ENCODE measurements at regions not wholly inside any gene's neighbourhood (a gene's known extent, or its start where the extent isn't known, plus 50 kb on each side); places are given as distances from the start of the nearest gene placed in this dataset.
A peak's percentile ranks its signal among the peaks of the same experiment; 100 is the strongest.

GRCh38 chr21:25330266-25330665, 277.0 kb downstream of the MRPL39 start:
- DNase-seq (ENCODE audit: low spot score) = no peak

DNA sequence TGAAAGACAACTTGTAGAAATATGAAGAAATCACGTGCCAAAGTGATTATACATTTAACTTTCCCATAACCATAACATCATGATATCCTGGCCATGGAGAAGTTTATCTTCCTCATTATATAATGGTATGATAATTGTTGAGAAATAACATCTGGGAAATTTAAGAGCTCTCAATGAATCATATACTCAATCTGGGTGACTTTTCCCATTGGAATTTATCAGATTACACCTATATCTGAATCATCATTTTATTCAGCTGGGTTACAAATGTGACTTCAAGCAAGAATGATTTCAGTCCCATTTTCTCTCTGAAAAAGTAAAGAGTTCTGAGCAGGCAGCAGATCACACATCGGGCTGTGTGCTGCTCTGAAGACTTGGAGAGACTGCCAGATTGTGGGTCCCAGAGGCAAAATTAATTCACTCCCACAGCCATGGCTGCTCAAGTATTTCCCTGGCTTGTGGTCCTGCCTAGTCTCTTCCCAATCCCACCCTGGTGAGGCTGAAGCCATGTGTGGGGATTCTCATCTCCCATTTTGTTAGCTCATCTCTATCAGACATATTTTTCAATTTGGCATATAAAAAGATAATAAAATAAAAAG, 278.0 kb downstream of the MRPL39 start:
- DNase-seq (ENCODE audit: low spot score) = no peak

DNA sequence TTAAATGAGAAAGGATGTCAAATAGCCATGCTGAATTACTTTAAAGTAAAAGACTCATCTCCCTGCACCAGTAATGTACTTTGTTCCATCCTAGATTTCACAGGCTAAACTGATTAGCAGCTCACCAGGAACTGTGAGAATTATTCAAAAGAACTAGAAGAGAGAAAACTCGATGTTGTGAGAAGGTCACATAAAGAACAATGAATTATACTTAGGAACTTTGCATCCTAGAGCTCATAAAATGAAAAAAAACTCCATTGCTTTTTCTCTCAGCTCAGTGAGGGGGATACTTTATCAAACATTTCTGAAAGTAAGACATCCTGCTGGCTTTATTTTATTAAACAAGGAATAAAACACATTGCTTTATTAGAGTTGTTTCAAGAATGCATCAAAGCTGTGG, 278.5 kb downstream of the MRPL39 start:
- no peak for DNase-seq (ENCODE audit: low spot score)

DNA sequence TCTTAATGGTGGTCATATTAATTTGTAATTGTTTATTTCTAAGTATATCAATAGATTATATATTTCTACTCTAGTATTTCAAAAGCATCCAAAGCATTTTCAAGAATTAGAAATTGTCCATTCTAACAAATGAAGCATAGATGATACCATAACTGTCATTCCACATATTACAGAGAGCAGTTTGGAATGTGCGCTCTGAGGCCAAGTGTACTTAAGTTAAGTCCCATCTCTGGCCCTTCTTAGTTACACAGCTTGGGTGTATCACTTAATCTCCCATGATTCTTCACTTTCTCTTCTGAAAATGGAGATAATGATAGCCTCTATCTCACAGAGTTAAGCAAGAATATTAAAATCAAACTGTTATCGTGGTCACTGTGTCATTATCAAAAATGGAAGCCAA, 281.1 kb downstream of the MRPL39 start:
- DNase-seq (ENCODE audit: low spot score) = no peak

- no peak for DNase-seq (ENCODE audit: low spot score)
These were observed 282.6 kb downstream of the MRPL39 start for GRCh38 chr21:25324666-25325065.

- no peak for DNase-seq (ENCODE audit: low spot score)
These were observed 283.8 kb downstream of the MRPL39 start for GRCh38 chr21:25323356-25323949.

- no peak for DNase-seq (ENCODE audit: low spot score)
These were observed 293.0 kb downstream of the MRPL39 start for GRCh38 chr21:25314247-25314646.

DNA sequence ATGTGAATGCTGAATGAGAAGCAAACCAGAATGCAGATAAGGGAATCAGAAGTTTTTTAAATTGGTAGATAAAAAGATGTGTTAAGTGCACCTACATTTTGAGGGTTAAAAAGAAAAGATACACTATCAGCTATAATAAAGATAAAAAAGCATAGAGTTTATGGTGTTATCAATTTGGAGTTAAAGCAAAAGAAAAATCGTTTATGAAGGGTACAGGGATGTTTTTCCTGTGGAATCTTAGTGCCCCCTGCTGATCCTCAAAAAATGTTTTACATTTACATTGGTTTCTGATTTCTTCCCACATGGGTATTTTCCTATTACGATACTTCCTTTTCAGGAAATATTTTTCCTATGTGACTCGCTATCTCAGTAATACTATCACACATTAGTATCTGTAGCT, 293.5 kb downstream of the MRPL39 start:
- DNase-seq (ENCODE audit: low spot score) = no peak

- DNase-seq (ENCODE audit: low spot score) = no peak
These were observed 299.8 kb downstream of the MRPL39 start for GRCh38 chr21:25307489-25307888.

- DNase-seq (ENCODE audit: low spot score) = no peak
These were observed 302.7 kb downstream of the MRPL39 start for GRCh38 chr21:25304611-25305010.

GRCh38 chr21:25300632-25301031, 306.6 kb downstream of the MRPL39 start:
- no peak for DNase-seq (ENCODE audit: low spot score)

DNA sequence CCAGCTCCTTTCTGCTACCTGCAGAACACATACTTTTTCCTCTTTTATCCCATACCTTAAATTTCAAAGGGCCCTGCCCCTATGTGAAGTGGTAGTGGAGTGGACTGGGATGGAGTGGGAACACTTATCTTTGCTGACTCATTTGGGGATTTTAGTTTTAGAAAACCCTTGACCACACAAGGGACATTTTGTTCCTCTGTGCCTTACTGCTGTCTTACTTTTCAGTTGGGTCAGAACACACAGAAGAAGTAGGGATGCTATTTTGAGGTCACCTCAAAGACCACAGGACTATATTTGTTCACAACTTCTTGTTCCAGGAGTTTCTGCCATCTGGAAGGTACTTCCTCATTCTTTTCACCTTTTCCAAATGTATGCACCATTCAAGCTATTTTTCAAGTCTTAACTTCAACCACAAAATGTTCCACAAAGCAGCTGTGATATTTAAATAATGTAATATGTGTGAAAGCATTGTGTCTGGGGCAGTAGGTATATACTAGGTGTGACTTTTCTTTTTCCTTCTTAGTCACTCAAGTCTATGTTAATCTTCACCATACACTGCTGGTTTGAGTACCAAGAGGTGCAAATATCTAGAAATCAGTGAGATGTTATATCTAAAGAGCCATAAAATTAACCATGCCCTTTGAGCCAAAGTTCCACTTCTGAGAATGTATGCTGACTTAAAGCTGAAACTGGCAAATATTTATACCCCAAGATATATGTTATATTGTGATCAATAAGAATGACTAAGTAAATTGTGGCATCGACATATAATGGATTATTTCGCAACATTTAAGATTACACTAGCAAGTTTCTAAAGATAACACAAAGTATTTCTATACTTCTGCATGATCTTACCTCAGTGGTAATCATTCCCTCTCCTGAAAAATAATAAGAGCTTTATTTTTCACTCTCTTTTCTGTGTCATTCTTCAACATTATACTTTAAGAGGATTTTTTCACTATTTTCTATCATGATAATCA, 308.5 kb downstream of the MRPL39 start:
- no peak for DNase-seq (ENCODE audit: low spot score)

- no peak for DNase-seq (ENCODE audit: low spot score)
These were observed 310.2 kb downstream of the MRPL39 start for GRCh38 chr21:25297117-25297516.

DNA sequence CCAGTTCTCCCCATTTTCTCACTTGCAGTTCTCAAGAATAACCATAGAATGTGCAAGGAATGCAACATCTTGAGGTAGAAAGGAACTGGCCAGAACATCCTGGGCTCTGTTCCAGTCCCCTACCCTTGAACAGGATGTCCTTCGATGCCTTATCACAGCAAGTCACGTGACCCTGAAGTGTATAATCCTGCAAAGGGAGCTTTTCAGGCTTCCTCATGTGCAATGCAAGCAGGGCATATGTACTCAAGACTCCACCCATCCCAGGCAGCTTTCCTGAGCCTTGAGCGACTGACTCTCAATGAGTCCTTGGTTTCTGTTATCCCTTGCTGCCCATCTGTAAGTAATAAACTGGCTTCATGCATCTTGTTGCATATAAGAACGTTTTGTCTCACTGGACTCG, 311.0 kb downstream of the MRPL39 start:
- no peak for DNase-seq (ENCODE audit: low spot score)

DNA sequence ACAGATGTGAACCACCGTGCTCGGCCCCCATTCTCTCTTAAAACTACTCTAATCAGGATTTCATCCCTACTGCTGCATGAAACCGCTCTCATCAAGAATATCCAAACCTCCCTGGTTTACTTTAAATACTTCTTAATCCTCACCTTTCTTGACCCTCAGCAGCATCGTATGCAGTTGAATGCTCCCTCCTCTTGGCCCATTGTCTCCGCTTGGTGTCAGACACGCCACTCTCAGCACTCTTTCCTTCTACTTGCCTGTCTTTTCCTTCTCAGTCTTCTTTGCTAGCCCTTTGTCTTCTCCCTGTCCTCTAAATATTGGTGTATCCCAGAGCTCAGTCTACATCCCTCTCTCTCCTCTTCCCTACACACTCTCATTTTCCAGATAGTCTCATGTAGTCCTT, 314.9 kb downstream of the MRPL39 start:
- no peak for DNase-seq (ENCODE audit: low spot score)

DNA sequence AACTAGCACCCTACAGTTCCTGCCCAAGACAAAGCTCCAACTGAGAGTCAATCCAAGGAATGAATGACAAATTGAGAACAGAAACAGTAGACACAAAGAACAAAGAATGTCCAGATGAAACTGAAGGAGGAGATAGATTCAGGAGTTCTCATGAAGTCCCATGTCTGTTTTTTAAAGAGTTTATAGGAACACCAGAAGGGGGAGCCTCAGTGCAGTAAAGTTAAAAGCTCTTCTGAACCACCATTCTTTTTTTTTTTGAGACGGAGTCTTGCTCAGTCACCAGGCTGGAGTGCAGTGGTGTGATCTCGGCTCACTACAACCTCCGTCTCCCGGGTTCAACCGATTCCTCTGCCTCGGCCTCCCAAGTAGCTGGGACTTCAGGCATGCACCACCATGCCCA, 323.6 kb downstream of the MRPL39 start:
- DNase-seq (ENCODE audit: low spot score) = peak; percentile 29

- no peak for DNase-seq (ENCODE audit: low spot score)
These were observed 326.1 kb downstream of the MRPL39 start for GRCh38 chr21:25281134-25281533.

DNA sequence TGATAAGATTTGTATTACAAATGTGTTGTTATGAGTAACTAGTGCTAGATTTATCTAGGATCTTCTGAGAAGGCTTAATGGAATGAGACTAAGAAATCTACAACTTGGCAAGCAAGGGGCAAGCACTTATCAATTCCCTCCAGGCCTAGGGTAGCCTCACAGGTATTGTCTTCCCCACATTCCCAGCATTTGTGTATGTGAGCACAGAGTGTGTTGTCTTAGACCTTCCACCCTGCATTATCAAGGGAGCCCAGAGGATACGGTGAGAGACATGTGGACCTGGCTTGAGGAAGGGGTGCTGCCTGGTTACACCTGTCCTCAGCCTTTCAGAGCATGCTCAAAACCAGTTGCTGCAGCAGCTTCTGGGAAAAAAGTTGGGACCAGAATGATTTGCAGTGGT, 327.2 kb downstream of the MRPL39 start:
- DNase-seq (ENCODE audit: low spot score) = no peak

GRCh38 chr21:25273959-25274358, 333.3 kb downstream of the MRPL39 start:
- no peak for DNase-seq (ENCODE audit: low spot score)

DNA sequence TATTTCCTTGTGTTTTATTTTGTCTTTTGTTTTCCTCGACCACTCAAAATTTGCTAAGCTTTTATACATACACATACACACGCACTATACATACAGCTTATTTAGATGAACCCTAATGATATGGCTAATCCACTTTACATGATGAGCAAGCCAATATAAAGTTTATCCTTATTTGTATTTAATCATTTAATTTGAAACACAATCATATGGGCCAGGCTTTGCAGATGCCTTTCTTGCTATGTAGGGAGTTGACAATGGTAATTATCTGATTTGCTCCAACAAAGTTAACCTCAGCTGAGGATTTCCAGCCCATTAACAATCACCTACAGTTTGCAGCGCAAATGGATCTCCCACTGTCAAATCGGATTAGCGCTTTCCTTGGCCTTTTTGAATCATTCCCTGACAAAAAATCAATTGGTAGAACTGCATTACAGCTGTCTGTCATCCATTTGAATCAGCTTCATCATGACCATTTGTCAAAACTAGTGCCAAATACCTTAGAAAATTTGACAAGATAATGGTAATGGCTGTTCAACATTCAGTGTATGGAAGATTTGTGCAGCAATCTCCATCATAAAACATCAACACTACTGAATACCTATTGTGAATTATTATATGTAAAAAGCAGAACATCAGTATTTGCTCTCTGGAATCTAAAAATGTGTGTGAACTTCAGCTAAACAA, 352.6 kb downstream of the MRPL39 start:
- DNase-seq (ENCODE audit: low spot score) = no peak

DNA sequence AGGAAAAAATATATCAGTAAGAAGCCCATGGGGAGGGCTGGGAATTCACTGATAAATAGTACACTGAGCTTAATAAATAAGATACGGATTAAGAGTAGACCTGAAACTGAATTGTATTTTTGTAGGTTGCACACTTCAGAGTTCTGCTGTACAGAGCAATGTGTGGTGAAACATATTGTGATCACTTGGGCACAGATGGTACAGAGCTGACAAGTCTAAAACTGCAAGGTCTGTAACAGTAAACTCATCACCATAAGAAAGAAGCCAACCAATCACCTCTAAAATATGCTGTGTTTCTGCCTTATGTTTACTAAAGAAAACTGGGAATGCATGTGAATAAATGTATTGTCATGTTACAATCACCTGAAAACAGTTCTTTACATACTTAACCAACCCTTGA, 360.7 kb downstream of the MRPL39 start:
- no peak for DNase-seq (ENCODE audit: low spot score)

DNA sequence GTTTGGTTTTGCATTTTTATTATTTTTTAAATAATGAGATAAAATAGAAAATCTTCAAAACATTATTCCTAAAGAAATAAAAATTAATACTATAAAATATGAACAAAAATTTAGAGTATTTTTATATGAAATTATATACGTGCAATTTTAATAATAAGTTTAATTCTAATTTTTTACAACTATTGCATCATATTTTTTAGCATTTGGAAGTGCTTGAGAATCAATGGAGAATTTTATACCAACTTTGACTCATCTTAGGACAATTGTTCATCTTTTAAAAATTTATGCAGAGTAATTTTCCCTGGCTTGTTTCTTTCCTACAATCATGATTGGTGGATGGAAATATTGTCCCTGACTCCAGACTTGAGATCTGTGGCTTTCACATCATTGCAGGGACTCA, 362.5 kb downstream of the MRPL39 start:
- DNase-seq (ENCODE audit: low spot score) = no peak
